Activated CD8-positive, alpha-beta T cell treated with anti-CD3 and anti-CD28 coated beads for 36 hours (primary cell): ENCODE measurements at regions not wholly inside any gene's neighbourhood (a gene's known extent, or its start where the extent isn't known, plus 50 kb on each side); places are given as distances from the start of the nearest gene placed in this dataset.

Experiments used
- ATAC-seq: fragments of 200-7000 bp; cut with Tn5 transposase; one replicate; pipeline ENCODE4 v1.10.0; 2021; ENCODE audit warnings: mild to moderate bottlenecking, moderate library complexity
- CTCF ChIA-PET: fragments of 350-600 bp; sonication (Branson Sonifier 250); formaldehyde crosslinking; loops from one replicate; lab custom pipeline; 2021; ENCODE audit warnings: antibody characterized with exemption; lab: Charles Lee
- POLR2A ChIA-PET: fragments of 350-600 bp; sonication (Branson Sonifier 250); formaldehyde crosslinking; loops from one replicate; lab custom pipeline; 2021; ENCODE audit warnings: antibody characterized with exemption; lab: Charles Lee
- DNase-seq: peaks from one replicate; pipeline ENCODE4 v3.0.0-alpha.2; 2020
- H3K27ac Mint-ChIP-seq: one replicate; pipeline ENCODE4 v1.8.0; 2021; ENCODE audit warnings: mild to moderate bottlenecking, mixed read lengths
- H3K27me3 Mint-ChIP-seq: one replicate; pipeline ENCODE4 v1.8.0; 2021; ENCODE audit warnings: mixed read lengths
- H3K36me3 Mint-ChIP-seq: one replicate; pipeline ENCODE4 v1.8.0; 2021; ENCODE audit warnings: low read depth, mixed read lengths
- H3K4me1 Mint-ChIP-seq: one replicate; pipeline ENCODE4 v1.8.0; 2021; ENCODE audit warnings: low read depth, mixed read lengths
- H3K4me3 Mint-ChIP-seq: one replicate; pipeline ENCODE4 v1.8.0; 2021; ENCODE audit warnings: mild to moderate bottlenecking, moderate library complexity, mixed read lengths
- H3K9me3 Mint-ChIP-seq: one replicate; pipeline ENCODE4 v1.8.0; 2021; ENCODE audit warnings: mixed read lengths
- CTCF ChIP-seq: fragments of 200-600 bp; IDR thresholded peaks from one replicate; pipeline ENCODE4 v1.8.0; 2022; ENCODE audit warnings: antibody characterized with exemption, mild to moderate bottlenecking
- intact Hi-C: fragments of 100-400 bp; cut with micrococcal nuclease; formaldehyde crosslinking; loops from one replicate; pipeline ENCODE4 v1.10.0; 2022

- Mint-ChIP-seq H3K4me3 (no peak overlapping the region), H3K27me3 (no peaks in the 10 kb centered on the region), H3K27ac (no peak overlapping the region), H3K4me1 (no peaks in the 10 kb centered on the region), H3K36me3 (no peaks in the 10 kb centered on the region), H3K9me3 (no peaks in the 10 kb centered on the region)
- ATAC-seq = no peak
- intact Hi-C loops = no loop called here
- DNase-seq = no peak
- TF ChIP-seq CTCF = no peak
- CTCF ChIA-PET = no interaction called here
- POLR2A ChIA-PET = no interaction called here
Observed at GRCh38 chr16:65838001-65838400, 528.5 kb upstream of the CDH5 start.

- H3K27ac Mint-ChIP-seq = no peak overlapping the region
- ATAC-seq (no peak), DNase-seq (no peak)
- intact Hi-C loops = no loop called here
- no peak for TF ChIP-seq CTCF
- H3K9me3 Mint-ChIP-seq = no peaks in the 10 kb centered on the region
- H3K27me3 Mint-ChIP-seq = no peaks in the 10 kb centered on the region
- no peaks in the 10 kb centered on the region for H3K36me3 Mint-ChIP-seq
- H3K4me1 Mint-ChIP-seq = no peaks in the 10 kb centered on the region
- no peak overlapping the region for H3K4me3 Mint-ChIP-seq
- CTCF ChIA-PET = no interaction called here
- POLR2A ChIA-PET = no interaction called here
Observed at GRCh38 chr16:65837464-65837863, 529.0 kb upstream of the CDH5 start.

GRCh38 chr16:65834688-65835087 lies 531.8 kb upstream of the CDH5 start:
- CTCF ChIA-PET = no interaction called here
- H3K4me1 Mint-ChIP-seq = no peaks in the 10 kb centered on the region

GRCh38 chr16:65833171-65833871 lies 533.2 kb upstream of the CDH5 start:
- H3K4me1 Mint-ChIP-seq = no peaks in the 10 kb centered on the region
- no peak for DNase-seq
- H3K27ac Mint-ChIP-seq = no peak overlapping the region
- CTCF ChIA-PET = no interaction called here
- ATAC-seq = no peak
- no peak for TF ChIP-seq CTCF
- H3K27me3 Mint-ChIP-seq = peaks cover 3% of the 10 kb centered on the region
- no peaks in the 10 kb centered on the region for H3K36me3 Mint-ChIP-seq
- H3K4me3 Mint-ChIP-seq = no peak overlapping the region
- H3K9me3 Mint-ChIP-seq = no peaks in the 10 kb centered on the region
- intact Hi-C loops = no loop called here
- POLR2A ChIA-PET = no interaction called here

More at GRCh38 chr16:65834688-65835087, 531.8 kb upstream of the CDH5 start:
- Mint-ChIP-seq H3K36me3 (no peaks in the 10 kb centered on the region), H3K27me3 (peaks cover under 1% of the 10 kb centered on the region), H3K27ac (no peak overlapping the region), H3K4me3 (no peak overlapping the region), H3K9me3 (no peaks in the 10 kb centered on the region)
- intact Hi-C loops = no loop called here
- ATAC-seq (no peak), DNase-seq (no peak)
- POLR2A ChIA-PET = no interaction called here
- TF ChIP-seq CTCF = no peak

GRCh38 chr16:65832679-65833078 lies 533.8 kb upstream of the CDH5 start:
- Mint-ChIP-seq H3K4me3 (no peak overlapping the region), H3K27me3 (peaks cover 3% of the 10 kb centered on the region), H3K27ac (no peak overlapping the region), H3K36me3 (no peaks in the 10 kb centered on the region), H3K4me1 (no peaks in the 10 kb centered on the region), H3K9me3 (peaks cover 3% of the 10 kb centered on the region)
- no peak for ATAC-seq
- intact Hi-C loops = no loop called here
- DNase-seq = no peak
- ChIA-PET CTCF (no interaction called here), POLR2A (no interaction called here)
- TF ChIP-seq CTCF = no peak
